ENCODE measurements at regions not wholly inside any gene's neighbourhood (a gene's known extent, or its start where the extent isn't known, plus 50 kb on each side); places are given as distances from the start of the nearest gene placed in this dataset.
"Not testable (repeated sequence)": the region's sequence is repeated elsewhere in the genome, so short reads cannot be mapped to it uniquely, and the experiment has no call there.

GRCh38 chr7:93048136-93048930 is 69.4 kb downstream of the SAMD9 start:
- no peak for DNase-seq

- DNase-seq: no peak
Observed at GRCh38 chr7:93047514-93048099, 70.2 kb downstream of the SAMD9 start.

GRCh38 chr7:93046641-93047040 is 71.1 kb downstream of the SAMD9 start:
- peak; percentile 88 for DNase-seq

GRCh38 chr7:93044147-93044810 is 73.5 kb downstream of the SAMD9 start:
- peak; percentile 81 for DNase-seq

GRCh38 chr7:93043385-93043985 is 74.3 kb downstream of the SAMD9 start:
- DNase-seq: peak; percentile 90

GRCh38 chr7:93040355-93040754 is 77.4 kb downstream of the SAMD9 start:
- DNase-seq: no peak

GRCh38 chr7:93039786-93040185 is 78.0 kb downstream of the SAMD9 start:
- DNase-seq: no peak

GRCh38 chr7:93039282-93039681 is 78.5 kb downstream of the SAMD9 start:
- no peak for DNase-seq

GRCh38 chr7:93036807-93037206 is 81.0 kb downstream of the SAMD9 start:
- no peak for DNase-seq

GRCh38 chr7:93036149-93036640 is 81.6 kb downstream of the SAMD9 start:
- DNase-seq: no peak

GRCh38 chr7:93031795-93032194 is 86.0 kb downstream of the SAMD9 start:
- DNase-seq: no peak

- no peak for DNase-seq
Observed at GRCh38 chr7:93030605-93031225, 87.1 kb downstream of the SAMD9 start.

GRCh38 chr7:93029056-93029455 is 88.7 kb downstream of the SAMD9 start:
- DNase-seq: no peak

- DNase-seq: no peak
Observed at GRCh38 chr7:93028610-93029009, 89.2 kb downstream of the SAMD9 start.

GRCh38 chr7:93027044-93027443 is 90.7 kb downstream of the SAMD9 start:
- no peak for DNase-seq

GRCh38 chr7:93026425-93026824 is 91.4 kb downstream of the SAMD9 start:
- no peak for DNase-seq

GRCh38 chr7:93025389-93025788 is 92.4 kb downstream of the SAMD9 start:
- DNase-seq: no peak

- not testable (repeated sequence) for DNase-seq
Observed at GRCh38 chr7:93022931-93023478, 94.8 kb downstream of the SAMD9 start.

GRCh38 chr7:93021748-93022147 is 96.0 kb downstream of the SAMD9 start:
- no peak for DNase-seq

GRCh38 chr7:93018716-93019115 is 99.1 kb downstream of the SAMD9 start:
- no peak for DNase-seq

- DNase-seq: no peak
Observed at GRCh38 chr7:93016681-93017381, 100.9 kb downstream of the SAMD9 start.

Data from eye (tissue), 1 donor.